HepG2 (cell line): ENCODE measurements at regions not wholly inside any gene's neighbourhood (a gene's known extent, or its start where the extent isn't known, plus 50 kb on each side); places are given as distances from the start of the nearest gene placed in this dataset.

Experiments
- ATAC-seq: fragments of 200-7000 bp; cut with Tn5 transposase; 3 replicates; pipeline ENCODE4 v1.9.1; 2020; ENCODE audit warnings: mild to moderate bottlenecking, moderate library complexity
- BruUV-seq: library from RNA; stranded (reverse); fragments of 400-500 nt; replicated peaks from 2 replicates; lab custom pipeline; 2021; lab: Mats Ljungman, UMichigan
- CTCF ChIA-PET: fragments of 300-600 bp; formaldehyde crosslinking; extraction: SDS; loops from one replicate; lab custom pipeline; 2021; ENCODE audit warnings: low total read pairs, inconsistent platforms, low intra/inter-chr PET ratio; lab: Yijun Ruan, JAX
- POLR2A ChIA-PET: fragments of 350-600 bp; sonication (Branson Sonifier 250); formaldehyde crosslinking; loops from one replicate; lab custom pipeline; 2020; ENCODE audit warnings: antibody characterized with exemption, inconsistent platforms; lab: Yijun Ruan, JAX
- DNase-seq: peaks from one replicate; pipeline ENCODE4 v3.0.0-alpha.2; 2015; ENCODE audit warnings: low spot score
- FAIRE-seq: peaks from 3 replicates; lab custom pipeline; 2011; peaks lifted over from hg19 to GRCh38; lab: Jason Lieb, UNC
- H2AFZ ChIP-seq: one replicate; pipeline ENCODE4 v1.6.1; 2011; ENCODE audit warnings: low read length, inconsistent platforms
- H3K27ac ChIP-seq: fragments of 300-600 bp; 3 replicates; pipeline ENCODE4 v1.8.0; 2011; ENCODE audit warnings: mixed run types, mild to moderate bottlenecking, mixed read lengths, low read length, inconsistent platforms; ENCODE audit not compliant: insufficient read depth; ENCODE audit errors: extremely low read length
- H3K27me3 ChIP-seq, 2 experiments: fragments of 200-600 bp in 1 of 2; 2 replicates in 1 of 2; 3 replicates in 1 of 2; pipeline versions ENCODE4 v1.6.0 to v1.8.0; 2011; ENCODE audit warnings: low read length in 2 of 2, mild to moderate bottlenecking in 2 of 2, moderate library complexity in 2 of 2, inconsistent platforms in 1 of 2; ENCODE audit not compliant: insufficient read depth in 2 of 2, control insufficient read depth in 1 of 2
- H3K36me3 ChIP-seq, 2 experiments: fragments of 200-600 bp in 1 of 2; replicated peaks in 1 of 2; 2 replicates in 1 of 2; 3 replicates in 1 of 2; pipeline versions ENCODE4 v1.5.1 to v1.8.0; 2011; ENCODE audit warnings: low read length in 2 of 2, inconsistent platforms in 1 of 2; ENCODE audit not compliant: insufficient read depth in 2 of 2, control insufficient read depth in 1 of 2
- H3K4me1 ChIP-seq: 2 replicates; pipeline ENCODE4 v1.5.1; 2012; ENCODE audit warnings: low read length, inconsistent platforms; ENCODE audit not compliant: insufficient read depth
- H3K4me2 ChIP-seq: 2 replicates; pipeline ENCODE4 v1.6.0; 2011; ENCODE audit warnings: low read depth, low read length, inconsistent platforms
- H3K4me3 ChIP-seq, 3 experiments: fragments of 200-600 bp in 1 of 3; sonication (generic), shearing (Covaris generic) in 1 of 3; replicated peaks in 1 of 3; 2 replicates each; pipeline ENCODE4 v1.5.1; 2011 to 2016; ENCODE audit warnings: low read length in 3 of 3, inconsistent platforms in 2 of 3, low read depth in 2 of 3, mild to moderate bottlenecking in 2 of 3, control low read depth in 1 of 3, mixed read lengths in 1 of 3; ENCODE audit not compliant: insufficient read depth in 1 of 3
- H3K79me2 ChIP-seq: one replicate; pipeline ENCODE4 v1.6.1; 2011; ENCODE audit warnings: low read length, inconsistent platforms; ENCODE audit not compliant: insufficient read depth
- H3K9ac ChIP-seq: 2 replicates; pipeline ENCODE4 v1.6.0; 2011; ENCODE audit warnings: mild to moderate bottlenecking, low read depth, low read length, inconsistent platforms; ENCODE audit not compliant: insufficient read depth
- H3K9me3 ChIP-seq: 2 replicates; pipeline ENCODE4 v1.5.1; 2012; ENCODE audit warnings: mild to moderate bottlenecking, low read length
- H4K20me1 ChIP-seq: 2 replicates; pipeline ENCODE4 v1.6.0; 2011; ENCODE audit warnings: inconsistent platforms, mild to moderate bottlenecking, low read length, moderate library complexity; ENCODE audit not compliant: insufficient read depth
- MAFF ChIP-seq: IDR thresholded peaks from 2 replicates; pipeline ENCODE4 v1.6.1; 2011; ENCODE audit warnings: low read depth, low read length, improper control_type of control experiment
- MED8 ChIP-seq: sonication (generic); formaldehyde crosslinking; IDR thresholded peaks from 2 replicates; pipeline ENCODE4 v1.8.1; 2023; ENCODE audit warnings: mild to moderate bottlenecking, missing genetic modification reagents; ENCODE audit not compliant: insufficient replicate concordance
- TCF12 ChIP-seq, 2 experiments: fragments of 450-650 bp in 1 of 2; sonication (generic) in 1 of 2; formaldehyde crosslinking in 1 of 2; IDR thresholded peaks; 2 replicates each; pipeline versions ENCODE4 v1.6.1 to v1.8.0; 2017 to 2022; ENCODE audit warnings: antibody characterized with exemption in 1 of 2, mild to moderate bottlenecking in 1 of 2, missing genetic modification reagents in 1 of 2, moderate library complexity in 1 of 2
- TRAFD1 ChIP-seq: sonication (generic); formaldehyde crosslinking; IDR thresholded peaks from 2 replicates; pipeline ENCODE4 v1.5.1; 2020; ENCODE audit warnings: missing genetic modification reagents, mild to moderate bottlenecking, borderline replicate concordance
- ZC3H4 ChIP-seq: sonication (generic); formaldehyde crosslinking; IDR thresholded peaks from 2 replicates; pipeline ENCODE4 v1.4.0; 2020; ENCODE audit warnings: missing genetic modification reagents, borderline replicate concordance
- ZEB1 ChIP-seq: IDR thresholded peaks from 2 replicates; pipeline ENCODE4 v1.6.1; 2012; ENCODE audit warnings: mild to moderate bottlenecking, low read depth, inconsistent platforms; ENCODE audit not compliant: insufficient replicate concordance
- ZNF160 ChIP-seq: sonication (generic); formaldehyde crosslinking; IDR thresholded peaks from 2 replicates; pipeline ENCODE4 v1.8.0; 2022; ENCODE audit warnings: mild to moderate bottlenecking, inconsistent platforms, missing genetic modification reagents
- ZNF337 ChIP-seq: sonication (generic); formaldehyde crosslinking; IDR thresholded peaks from 2 replicates; pipeline ENCODE4 v1.5.1; 2020; ENCODE audit warnings: missing genetic modification reagents, low read depth, mild to moderate bottlenecking, borderline replicate concordance
- WGBS: methylation state at CpG from one replicate; pipeline ENCODE4 v1.1.6; 2017; ENCODE audit warnings: low lambda C conversion rate; 5-methylcytosine and 5-hydroxymethylcytosine counted together
- in situ Hi-C: cut with HindIII; loops from 2 replicates; pipeline ENCODE4 v1.10.0; 2017; ENCODE audit warnings: low pct_unique_long_range_greater_than_20kb; ENCODE audit not compliant: extremely low pct_ligation_motif_present
- intact Hi-C: fragments of 100-400 bp; cut with micrococcal nuclease; formaldehyde crosslinking; loops from one replicate; pipeline ENCODE4 v1.10.0; 2022; ENCODE audit not compliant: unreplicated experiment

- Histone ChIP-seq H3K9me3 (peaks cover 100% of the 10 kb centered on the region), H2AFZ (no peak overlapping the region), H3K4me1 (no peaks in the 10 kb centered on the region), H3K4me2 (no peak overlapping the region), H3K27me3 (no peaks in the 10 kb centered on the region), H3K9ac (no peak overlapping the region), H3K27ac (no peak overlapping the region), H4K20me1 (no peaks in the 10 kb centered on the region; the same call in 1 of the 2 replicates), H3K36me3 (peaks cover 47 to 99% of the 10 kb centered on the region in 2 experiments), H3K4me3 (no peak overlapping the region), H3K79me2 (no peaks in the 10 kb centered on the region)
- DNase-seq: no peak
- POLR2A ChIA-PET: no interaction called here
- no peak for FAIRE-seq
- CTCF ChIA-PET: no interaction called here
- intact Hi-C loops (no loop called here), in situ Hi-C loops (no loop called here)
- no peak for TF ChIP-seq ZC3H4
- TF ChIP-seq MED8 (CRISPR knock-in tag): no peak
- TF ChIP-seq ZNF337 (CRISPR knock-in tag): no peak
- no peak for TF ChIP-seq MAFF
- TF ChIP-seq TRAFD1 (CRISPR knock-in tag): no peak
- no peak for TF ChIP-seq ZNF160 (CRISPR knock-in tag)
- TF ChIP-seq ZEB1: no peak
- no peak for TF ChIP-seq TCF12 (IDR thresholded peaks at IDR 0.05)
- TF ChIP-seq TCF12 (CRISPR knock-in tag; IDR thresholded peaks at IDR 0.05): no peak
- WGBS: 58% methylated on average over 13 of the region's 20 CpGs
- ATAC-seq: no peak
- no TSS peak for BruUV-seq
Observed at GRCh38 chr15:25059698-25060471, 105.1 kb downstream of the SNRPN start.
